ENCODE measurements at regions not wholly inside any gene's neighbourhood (a gene's known extent, or its start where the extent isn't known, plus 50 kb on each side); places are given as distances from the start of the nearest gene placed in this dataset.

DNA sequence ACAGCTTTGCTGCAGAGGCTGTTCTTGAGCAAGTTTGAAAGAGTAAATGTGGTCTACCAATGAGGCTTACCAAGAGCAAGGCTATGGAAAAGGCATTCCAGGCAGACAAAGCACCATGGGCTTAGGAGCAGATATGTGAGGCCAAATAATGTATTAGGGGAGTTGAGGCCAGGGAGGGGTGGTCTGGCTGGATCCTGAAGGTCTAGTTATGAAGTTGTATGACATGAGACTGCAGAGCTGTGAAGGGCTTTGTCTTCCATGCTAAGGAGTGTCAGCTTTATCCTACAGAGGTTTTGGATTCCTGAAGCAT lies 51.8 kb upstream of the TSPAN2 start:
- H3K27ac ChIP-seq = no peak overlapping the region
- H3K36me3 ChIP-seq (ENCODE audit: insufficient read depth in 1 of 2, low read depth in 1 of 2) = no peaks in the 10 kb centered on the region
- TF ChIP-seq, protein P1, sequence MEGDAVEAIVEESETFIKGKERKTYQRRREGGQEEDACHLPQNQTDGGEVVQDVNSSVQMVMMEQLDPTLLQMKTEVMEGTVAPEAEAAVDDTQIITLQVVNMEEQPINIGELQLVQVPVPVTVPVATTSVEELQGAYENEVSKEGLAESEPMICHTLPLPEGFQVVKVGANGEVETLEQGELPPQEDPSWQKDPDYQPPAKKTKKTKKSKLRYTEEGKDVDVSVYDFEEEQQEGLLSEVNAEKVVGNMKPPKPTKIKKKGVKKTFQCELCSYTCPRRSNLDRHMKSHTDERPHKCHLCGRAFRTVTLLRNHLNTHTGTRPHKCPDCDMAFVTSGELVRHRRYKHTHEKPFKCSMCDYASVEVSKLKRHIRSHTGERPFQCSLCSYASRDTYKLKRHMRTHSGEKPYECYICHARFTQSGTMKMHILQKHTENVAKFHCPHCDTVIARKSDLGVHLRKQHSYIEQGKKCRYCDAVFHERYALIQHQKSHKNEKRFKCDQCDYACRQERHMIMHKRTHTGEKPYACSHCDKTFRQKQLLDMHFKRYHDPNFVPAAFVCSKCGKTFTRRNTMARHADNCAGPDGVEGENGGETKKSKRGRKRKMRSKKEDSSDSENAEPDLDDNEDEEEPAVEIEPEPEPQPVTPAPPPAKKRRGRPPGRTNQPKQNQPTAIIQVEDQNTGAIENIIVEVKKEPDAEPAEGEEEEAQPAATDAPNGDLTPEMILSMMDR (IDR thresholded peaks at IDR 0.05) = no peak
- intact Hi-C loops (cut with DNase I) = loop anchor here (1.0 to 2.0 kb wide), 2 partner anchors 328 kb away; no protein-coding TSS in a partner anchor
- H3K4me1 ChIP-seq = no peaks in the 10 kb centered on the region
- H3K4me3 ChIP-seq = no peak overlapping the region
- H3K9me3 ChIP-seq = no peaks in the 10 kb centered on the region
- DNase-seq (no peak), ATAC-seq (no peak)
- peaks cover 0 to 11% (median 7%) of the 10 kb centered on the region in 3 donors for H3K27me3 ChIP-seq (ENCODE audit: insufficient read depth in 3 of 3, low read length in 2 of 3)

DNA sequence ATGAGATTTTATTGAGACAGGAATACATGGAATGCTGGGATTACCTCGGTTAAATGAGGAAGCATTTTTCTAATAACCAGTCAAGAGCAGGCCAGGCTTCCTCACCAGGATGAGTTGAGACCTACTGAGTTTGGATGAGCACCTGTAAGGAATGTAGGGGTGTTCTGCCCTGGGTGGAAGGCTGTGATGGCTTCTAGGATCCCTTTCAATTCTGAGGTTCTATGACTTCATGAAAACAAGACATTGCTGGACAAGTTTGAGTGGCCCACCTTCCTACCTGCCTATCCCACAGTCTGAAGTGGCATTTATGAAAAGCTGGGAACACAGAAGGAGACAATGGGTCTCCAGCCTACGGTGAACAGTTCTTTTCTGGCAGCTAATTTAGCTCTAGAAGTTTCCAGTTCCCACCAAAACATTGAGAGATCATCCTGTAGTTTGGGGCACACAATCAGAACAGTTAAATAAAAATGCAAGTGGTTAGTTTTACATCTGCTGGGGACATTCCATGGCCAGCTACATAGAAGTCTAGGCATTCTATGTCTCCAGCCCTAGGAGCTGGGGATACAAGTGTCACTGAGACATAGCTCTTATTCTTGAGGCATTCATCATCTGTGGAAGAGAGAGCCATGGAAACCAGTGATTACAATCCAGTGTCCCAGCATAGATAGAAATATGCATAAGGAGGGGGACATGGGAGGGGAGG lies 51.3 kb upstream of the TSPAN2 start:
- Histone ChIP-seq H3K9me3 (no peaks in the 10 kb centered on the region), H3K4me1 (no peaks in the 10 kb centered on the region), H3K27me3 (ENCODE audit: insufficient read depth in 3 of 3, low read length in 2 of 3) (peaks cover 0 to 7% (median 7%) of the 10 kb centered on the region in 3 donors), H3K36me3 (ENCODE audit: insufficient read depth in 1 of 2, low read depth in 1 of 2) (no peaks in the 10 kb centered on the region), H3K4me3 (no peak overlapping the region), H3K27ac (no peak overlapping the region)
- ATAC-seq = no peak
- WGBS, 3 donors = 84 to 93% (median 91%) methylated on average over 2 of the region's 2 CpGs
- intact Hi-C loops (cut with DNase I) = loop anchor here (1.0 to 2.0 kb wide), 2 partner anchors 328 to 329 kb away; no protein-coding TSS in a partner anchor
- no peak for DNase-seq
- TF ChIP-seq, protein P1 (IDR thresholded peaks at IDR 0.05) = no peak

DNA sequence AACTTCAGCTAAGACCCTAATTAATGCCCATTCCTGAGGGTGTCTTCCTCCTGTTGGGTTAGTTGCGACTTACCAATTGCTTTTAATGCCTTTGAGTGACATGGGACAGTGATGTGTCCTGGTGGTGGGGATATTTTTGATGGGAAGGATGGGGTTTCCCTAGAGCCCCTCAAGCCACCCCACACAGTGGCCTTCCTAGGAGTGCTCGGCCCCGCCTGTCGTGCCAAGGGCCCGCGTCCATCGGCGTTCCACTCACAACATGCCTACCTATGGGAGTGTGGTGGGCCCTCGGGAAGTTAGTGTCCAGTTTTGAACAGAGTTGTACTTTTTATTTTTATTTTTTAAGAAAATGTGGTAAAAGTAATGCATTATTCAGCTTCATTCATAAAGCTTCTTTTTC lies 50.1 kb upstream of the TSPAN2 start:
- ATAC-seq (no peak), DNase-seq (no peak)
- intact Hi-C loops (cut with DNase I) = loop anchor here (2.0 to 5.0 kb wide), 3 partner anchors 39 to 458 kb away; partner anchors contain the start of gene NGF (in 1 of the 2)
- 91 to 95% (median 93%) methylated on average over 9 of the region's 9 CpGs for WGBS, 3 donors
- H3K4me1 ChIP-seq = peaks cover 7% of the 10 kb centered on the region
- TF ChIP-seq, protein P1 (IDR thresholded peaks at IDR 0.05) = no peak
- H3K36me3 ChIP-seq (ENCODE audit: insufficient read depth in 1 of 2, low read depth in 1 of 2) = no peaks in the 10 kb centered on the region
- H3K9me3 ChIP-seq = no peaks in the 10 kb centered on the region
- H3K27ac ChIP-seq = no peak overlapping the region
- H3K27me3 ChIP-seq (ENCODE audit: insufficient read depth in 3 of 3, low read length in 2 of 3) = peaks cover 0 to under 1% (median 0%) of the 10 kb centered on the region in 3 donors
- H3K4me3 ChIP-seq = no peak overlapping the region

Data from psoas muscle (tissue), 7 donors.